GM21576 (cell line): ENCODE measurements at regions not wholly inside any gene's neighbourhood (a gene's known extent, or its start where the extent isn't known, plus 50 kb on each side); places are given as distances from the start of the nearest gene placed in this dataset.

Experiments used
- ATAC-seq: cut with Tn5 transposase; IDR thresholded peaks from one replicate; pipeline ENCODE4 v1.9.1; 2021; ENCODE audit warnings: mild to moderate bottlenecking, moderate library complexity; ENCODE audit not compliant: unreplicated experiment

DNA sequence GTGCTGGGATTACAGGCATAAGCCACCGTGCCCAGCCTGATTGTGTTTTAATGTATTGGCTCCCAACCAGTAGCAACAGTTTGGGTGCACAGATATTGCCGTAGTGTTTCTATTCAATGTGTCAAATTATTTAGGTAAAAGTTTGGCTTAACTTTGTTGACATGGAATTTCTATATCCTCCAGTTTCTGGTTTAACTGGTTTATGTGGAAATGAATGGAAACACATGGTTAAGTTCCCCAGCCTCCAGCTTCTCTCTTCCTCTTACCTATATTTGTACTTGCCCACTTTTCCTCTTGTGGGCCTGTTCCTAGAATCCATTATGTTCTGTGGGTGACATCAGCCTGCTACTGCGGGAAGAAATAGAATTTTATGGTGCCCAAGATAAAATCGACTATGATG is 53.9 kb upstream of the ESR1 start:
- no peak for ATAC-seq

DNA sequence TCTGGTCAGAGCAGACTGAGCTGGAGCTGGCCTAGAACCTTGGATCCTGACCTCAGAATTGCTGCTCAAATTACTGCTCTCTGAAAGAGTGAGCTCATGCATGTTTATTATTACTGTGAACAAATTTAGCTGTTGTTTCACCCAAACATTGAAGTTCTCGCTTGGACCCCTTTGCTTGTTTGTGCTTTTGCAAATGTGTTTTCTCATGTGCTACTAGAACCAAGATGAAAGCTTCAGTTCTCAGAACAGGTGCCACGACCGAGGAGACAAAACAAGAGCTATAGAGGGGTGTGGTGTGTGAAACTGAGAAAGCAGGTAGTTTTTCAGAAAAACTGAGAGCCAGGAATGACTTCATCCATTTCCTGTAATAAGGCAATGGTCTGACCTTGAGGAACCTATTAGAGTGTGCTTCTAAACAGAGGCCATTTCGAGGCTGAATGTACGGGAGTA is 50.0 kb upstream of the ESR1 start:
- peak; percentile 98 for ATAC-seq
